ENCODE measurements at regions not wholly inside any gene's neighbourhood (a gene's known extent, or its start where the extent isn't known, plus 50 kb on each side); places are given as distances from the start of the nearest gene placed in this dataset.

DNA sequence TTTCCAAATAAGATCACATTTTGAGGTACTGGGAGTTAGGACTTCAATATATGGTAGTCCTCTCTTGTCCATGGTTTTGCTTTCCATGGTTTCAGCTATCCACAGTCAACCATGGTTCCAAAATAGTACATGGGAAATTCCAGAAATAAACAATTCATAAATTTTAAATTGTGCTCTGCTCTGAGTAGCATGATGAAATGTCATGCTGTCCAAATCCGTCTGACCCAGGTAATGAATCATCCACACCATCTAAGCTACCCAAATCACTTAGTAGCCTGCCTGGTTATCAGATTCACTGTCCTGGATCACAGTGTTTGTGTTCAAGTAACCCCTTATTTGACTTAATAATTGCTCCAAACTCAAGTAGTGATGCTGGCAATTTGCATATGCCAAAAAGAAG lies 197.9 kb downstream of the TMTC3 start:
- TF ChIP-seq, protein P1, sequence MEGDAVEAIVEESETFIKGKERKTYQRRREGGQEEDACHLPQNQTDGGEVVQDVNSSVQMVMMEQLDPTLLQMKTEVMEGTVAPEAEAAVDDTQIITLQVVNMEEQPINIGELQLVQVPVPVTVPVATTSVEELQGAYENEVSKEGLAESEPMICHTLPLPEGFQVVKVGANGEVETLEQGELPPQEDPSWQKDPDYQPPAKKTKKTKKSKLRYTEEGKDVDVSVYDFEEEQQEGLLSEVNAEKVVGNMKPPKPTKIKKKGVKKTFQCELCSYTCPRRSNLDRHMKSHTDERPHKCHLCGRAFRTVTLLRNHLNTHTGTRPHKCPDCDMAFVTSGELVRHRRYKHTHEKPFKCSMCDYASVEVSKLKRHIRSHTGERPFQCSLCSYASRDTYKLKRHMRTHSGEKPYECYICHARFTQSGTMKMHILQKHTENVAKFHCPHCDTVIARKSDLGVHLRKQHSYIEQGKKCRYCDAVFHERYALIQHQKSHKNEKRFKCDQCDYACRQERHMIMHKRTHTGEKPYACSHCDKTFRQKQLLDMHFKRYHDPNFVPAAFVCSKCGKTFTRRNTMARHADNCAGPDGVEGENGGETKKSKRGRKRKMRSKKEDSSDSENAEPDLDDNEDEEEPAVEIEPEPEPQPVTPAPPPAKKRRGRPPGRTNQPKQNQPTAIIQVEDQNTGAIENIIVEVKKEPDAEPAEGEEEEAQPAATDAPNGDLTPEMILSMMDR (IDR thresholded peaks at IDR 0.05): no peak
- TF ChIP-seq POLR2A (IDR thresholded peaks at IDR 0.05): no peak
- H3K27me3 ChIP-seq: no peaks in the 10 kb centered on the region
- H3K4me3 ChIP-seq: no peak overlapping the region
- no peaks in the 10 kb centered on the region for H3K9me3 ChIP-seq
- H3K4me1 ChIP-seq: no peaks in the 10 kb centered on the region
- DNase-seq: no peak
- 69% methylated on average over 1 of the region's 1 CpG for WGBS (ENCODE audit: insufficient coverage, low coverage, low lambda C conversion rate, missing lambda C conversion rate)
- intact Hi-C loops (cut with DNase I): no loop called here
- ATAC-seq: no peak
- H3K27ac ChIP-seq: no peak overlapping the region
- no peaks in the 10 kb centered on the region for H3K36me3 ChIP-seq

DNA sequence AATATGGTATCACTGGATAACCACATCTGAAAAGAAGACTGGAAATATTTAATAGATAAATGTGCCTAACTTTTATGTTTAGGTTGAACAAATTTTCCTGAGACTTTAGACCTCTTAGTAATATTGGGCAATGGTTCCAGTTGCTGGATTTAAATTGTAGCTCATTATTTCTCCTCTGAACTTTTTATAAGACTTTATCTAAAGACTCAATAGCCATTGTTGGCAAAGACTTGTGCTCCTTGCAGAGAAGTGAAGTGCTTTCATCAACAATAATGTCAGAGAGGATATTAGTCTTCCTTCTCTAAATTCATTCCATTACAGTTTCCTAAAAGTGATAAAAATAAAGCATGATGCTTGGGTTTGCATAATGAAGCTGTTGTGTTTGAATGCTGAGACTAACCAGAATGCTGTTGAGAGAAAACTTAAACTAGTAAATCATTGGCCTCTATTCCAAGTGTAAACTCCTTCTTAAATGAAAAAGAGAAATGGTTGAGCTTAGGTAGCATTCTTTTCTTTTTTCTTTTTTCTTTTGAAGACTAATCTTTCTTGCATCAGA lies 200.2 kb downstream of the TMTC3 start:
- H3K4me1 ChIP-seq: no peaks in the 10 kb centered on the region
- no peaks in the 10 kb centered on the region for H3K9me3 ChIP-seq
- intact Hi-C loops (cut with DNase I): no loop called here
- H3K36me3 ChIP-seq: no peaks in the 10 kb centered on the region
- H3K4me3 ChIP-seq: no peak overlapping the region
- no peak for ATAC-seq
- H3K27ac ChIP-seq: no peak overlapping the region
- DNase-seq: no peak
- TF ChIP-seq POLR2A (IDR thresholded peaks at IDR 0.05): no peak
- TF ChIP-seq, protein P1 (IDR thresholded peaks at IDR 0.05): no peak
- H3K27me3 ChIP-seq: no peaks in the 10 kb centered on the region

DNA sequence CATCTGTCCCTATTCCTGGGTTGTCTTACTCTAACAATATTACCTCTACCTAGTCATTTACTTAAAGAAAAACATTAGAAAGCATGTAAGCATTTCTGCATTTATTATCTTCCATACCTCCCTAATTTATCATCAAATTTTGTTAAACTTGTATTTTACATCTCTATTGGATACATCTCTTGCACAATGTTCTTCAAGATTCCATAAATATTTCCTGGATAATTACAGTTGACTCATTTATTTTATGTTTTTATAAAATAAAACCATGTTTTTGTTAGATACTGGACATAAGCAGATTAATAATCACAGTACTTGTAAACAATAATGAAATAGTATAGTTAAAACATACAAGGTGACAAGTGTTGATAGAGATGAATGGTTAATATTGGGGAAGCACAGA lies 209.0 kb downstream of the TMTC3 start:
- Histone ChIP-seq H3K36me3 (no peaks in the 10 kb centered on the region), H3K4me3 (no peak overlapping the region), H3K27ac (no peak overlapping the region), H3K9me3 (no peaks in the 10 kb centered on the region), H3K27me3 (no peaks in the 10 kb centered on the region), H3K4me1 (no peaks in the 10 kb centered on the region)
- intact Hi-C loops (cut with DNase I): no loop called here
- DNase-seq (no peak), ATAC-seq (no peak)
- TF ChIP-seq, protein P1 (IDR thresholded peaks at IDR 0.05): no peak
- no peak for TF ChIP-seq POLR2A (IDR thresholded peaks at IDR 0.05)

DNA sequence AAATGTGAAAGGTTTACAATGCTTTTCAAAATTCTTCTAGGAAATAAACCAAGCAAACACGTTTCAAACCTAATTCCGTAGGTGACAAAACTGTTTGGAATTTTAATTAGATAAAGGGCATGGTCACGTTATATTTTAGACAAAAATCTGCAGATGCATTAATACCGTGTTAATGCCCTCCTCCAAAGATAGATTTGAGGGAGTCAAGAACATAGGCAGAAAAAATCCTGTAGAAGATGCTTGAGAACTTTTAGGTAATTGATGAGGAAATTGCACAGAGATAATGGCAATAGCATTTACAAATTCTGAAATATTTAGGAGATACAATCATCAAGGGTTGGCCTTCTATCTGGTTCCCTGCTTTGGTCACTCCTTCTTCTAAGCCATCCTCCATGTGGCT lies 212.6 kb downstream of the TMTC3 start:
- Histone ChIP-seq H3K36me3 (no peaks in the 10 kb centered on the region), H3K27me3 (no peaks in the 10 kb centered on the region), H3K9me3 (no peaks in the 10 kb centered on the region), H3K27ac (no peak overlapping the region), H3K4me1 (no peaks in the 10 kb centered on the region), H3K4me3 (no peak overlapping the region)
- ATAC-seq (no peak), DNase-seq (no peak)
- 74% methylated on average over 4 of the region's 4 CpGs for WGBS (ENCODE audit: insufficient coverage, low coverage, low lambda C conversion rate, missing lambda C conversion rate)
- TF ChIP-seq, protein P1 (IDR thresholded peaks at IDR 0.05): no peak
- TF ChIP-seq POLR2A (IDR thresholded peaks at IDR 0.05): no peak
- intact Hi-C loops (cut with DNase I): no loop called here

DNA sequence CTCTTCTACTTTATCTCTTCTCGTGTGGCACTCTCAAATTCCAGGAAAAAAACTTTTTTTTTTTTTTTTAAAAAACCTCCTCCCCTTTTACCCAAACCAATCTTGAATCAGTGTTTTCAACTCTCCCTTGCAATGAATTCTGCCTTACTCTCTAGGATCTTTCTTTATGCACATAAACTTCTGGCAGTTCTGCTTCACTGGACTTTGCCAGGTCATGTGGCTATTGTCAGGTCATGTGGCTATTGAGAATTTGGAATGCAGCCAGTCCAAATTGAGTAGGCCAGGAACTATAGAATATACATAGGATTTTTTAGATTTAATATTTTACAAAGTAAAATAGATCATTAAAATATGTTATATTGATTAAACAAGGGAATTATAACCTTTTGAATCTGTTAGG lies 218.2 kb downstream of the TMTC3 start:
- DNase-seq: no peak
- Histone ChIP-seq H3K4me3 (no peak overlapping the region), H3K36me3 (no peaks in the 10 kb centered on the region), H3K4me1 (peaks cover 0 to 16% (median 0%) of the 10 kb centered on the region in 4 donors), H3K27ac (no peak overlapping the region), H3K27me3 (no peaks in the 10 kb centered on the region), H3K9me3 (no peaks in the 10 kb centered on the region)
- no peak for TF ChIP-seq POLR2A (IDR thresholded peaks at IDR 0.05)
- TF ChIP-seq, protein P1 (IDR thresholded peaks at IDR 0.05): no peak
- intact Hi-C loops (cut with DNase I): no loop called here
- ATAC-seq: peak in 1 of 4 donors; percentile 51
- 46% methylated on average over 1 of the region's 1 CpG for WGBS (ENCODE audit: insufficient coverage, low coverage, low lambda C conversion rate, missing lambda C conversion rate)
